ENCODE measurements at regions not wholly inside any gene's neighbourhood (a gene's known extent, or its start where the extent isn't known, plus 50 kb on each side); places are given as distances from the start of the nearest gene placed in this dataset.
A peak's percentile ranks its signal among the peaks of the same experiment; 100 is the strongest.

GRCh38 chr18:79607361-79607952 is 72.1 kb upstream of the CTDP1 start:
- no peak for DNase-seq (ENCODE audit: low read depth)
- TF ChIP-seq CTCF (conservative IDR thresholded peaks at IDR 0.05; ENCODE audit: low read depth, low read length) = no peak
- H3K4me3 ChIP-seq (ENCODE audit: low read length) = no peak overlapping the region

GRCh38 chr18:79608069-79608468 is 71.5 kb upstream of the CTDP1 start:
- TF ChIP-seq CTCF (conservative IDR thresholded peaks at IDR 0.05; ENCODE audit: low read depth, low read length) = no peak
- DNase-seq (ENCODE audit: low read depth) = no peak
- H3K4me3 ChIP-seq (ENCODE audit: low read length) = no peak overlapping the region

- no peak for TF ChIP-seq CTCF (conservative IDR thresholded peaks at IDR 0.05; ENCODE audit: low read depth, low read length)
- DNase-seq (ENCODE audit: low read depth) = no peak
- H3K4me3 ChIP-seq (ENCODE audit: low read length) = no peak overlapping the region
Observed at GRCh38 chr18:79608535-79608934, 71.1 kb upstream of the CTDP1 start.

- no peak for DNase-seq (ENCODE audit: low read depth)
- TF ChIP-seq CTCF (conservative IDR thresholded peaks at IDR 0.05; ENCODE audit: low read depth, low read length) = no peak
- no peak overlapping the region for H3K4me3 ChIP-seq (ENCODE audit: low read length)
Observed at GRCh38 chr18:79608999-79609461, 70.6 kb upstream of the CTDP1 start.

- no peak for TF ChIP-seq CTCF (conservative IDR thresholded peaks at IDR 0.05; ENCODE audit: low read depth, low read length)
- no peak for DNase-seq (ENCODE audit: low read depth)
- no peak overlapping the region for H3K4me3 ChIP-seq (ENCODE audit: low read length)
Observed at GRCh38 chr18:79609841-79610281, 69.7 kb upstream of the CTDP1 start.

- DNase-seq (ENCODE audit: low read depth) = no peak
- TF ChIP-seq CTCF (conservative IDR thresholded peaks at IDR 0.05; ENCODE audit: low read depth, low read length) = no peak
- H3K4me3 ChIP-seq (ENCODE audit: low read length) = no peak overlapping the region
Observed at GRCh38 chr18:79610461-79611039, 69.1 kb upstream of the CTDP1 start.

GRCh38 chr18:79611040-79611681 is 68.4 kb upstream of the CTDP1 start:
- no peak overlapping the region for H3K4me3 ChIP-seq (ENCODE audit: low read length)
- no peak for TF ChIP-seq CTCF (conservative IDR thresholded peaks at IDR 0.05; ENCODE audit: low read depth, low read length)
- peak; percentile 29 for DNase-seq (ENCODE audit: low read depth)

All from retinal pigment epithelial cell (primary cell).